Stimulated activated CD4-positive, alpha-beta T cell treated with anti-CD3 and anti-CD28 coated beads, Interleukin-2, amount 100 ng/mL, for 48 hours (primary cell): ENCODE measurements at regions not wholly inside any gene's neighbourhood (a gene's known extent, or its start where the extent isn't known, plus 50 kb on each side); places are given as distances from the start of the nearest gene placed in this dataset.
"Not testable (repeated sequence)": the region's sequence is repeated elsewhere in the genome, so short reads cannot be mapped to it uniquely, and the experiment has no call there.

Experiments
- DNase-seq, 2 donors: peaks; one replicate each; pipeline ENCODE4 v3.0.0-alpha.2; 2020

DNA sequence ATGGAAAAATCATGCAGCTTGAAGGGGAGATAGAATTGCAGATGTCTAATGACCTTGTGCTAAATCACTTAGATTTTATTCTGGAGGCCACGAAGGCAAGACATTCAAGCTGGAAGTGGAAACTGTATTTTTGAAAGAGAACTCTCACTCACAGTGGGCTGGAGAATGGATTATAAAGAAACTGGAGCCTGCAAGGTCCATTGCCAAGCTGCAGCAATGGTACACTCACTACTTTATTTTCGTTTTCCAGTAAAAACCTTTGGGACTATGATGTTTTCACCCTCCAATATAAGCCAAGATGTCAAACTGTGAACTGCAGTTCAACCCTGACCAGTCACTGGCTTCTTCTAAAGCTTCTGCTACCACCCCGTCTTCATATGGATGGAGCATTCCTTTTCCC, 62.0 kb downstream of the SKIDA1 start:
- no peak for DNase-seq

DNA sequence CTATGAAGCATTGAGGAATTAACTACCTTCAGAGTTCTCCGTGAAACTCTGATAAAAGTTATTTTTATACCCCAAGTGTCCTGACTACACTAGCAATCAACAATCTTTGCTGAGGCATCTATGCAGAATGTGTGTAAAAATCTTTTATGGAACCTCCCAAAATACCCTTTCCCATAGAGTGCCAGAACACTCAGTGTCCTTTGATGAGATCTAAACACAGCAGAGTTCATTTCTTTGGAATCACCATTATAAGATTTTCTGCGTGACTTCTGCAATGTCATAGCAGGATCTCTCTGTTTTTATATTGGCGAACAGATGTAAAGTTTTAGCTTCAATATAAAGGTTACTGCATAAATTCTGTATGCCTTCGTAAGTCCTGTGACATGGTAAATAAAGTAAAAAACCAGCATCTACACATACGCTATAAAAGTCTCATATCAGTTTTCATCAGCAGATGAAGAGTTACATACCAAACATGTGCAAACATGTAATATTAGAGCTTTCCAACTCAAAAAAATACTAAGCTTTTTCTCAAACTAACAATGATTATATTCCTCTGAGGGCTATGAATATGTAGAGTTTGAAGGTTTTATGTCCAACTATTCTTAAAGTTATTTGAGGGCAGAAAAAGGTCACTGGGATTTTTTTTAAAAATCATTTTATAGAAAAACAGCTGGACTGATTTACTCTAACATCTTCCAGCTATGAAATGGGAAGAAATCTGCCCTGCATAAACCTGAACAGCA, 67.2 kb downstream of the SKIDA1 start:
- no peak for DNase-seq

DNA sequence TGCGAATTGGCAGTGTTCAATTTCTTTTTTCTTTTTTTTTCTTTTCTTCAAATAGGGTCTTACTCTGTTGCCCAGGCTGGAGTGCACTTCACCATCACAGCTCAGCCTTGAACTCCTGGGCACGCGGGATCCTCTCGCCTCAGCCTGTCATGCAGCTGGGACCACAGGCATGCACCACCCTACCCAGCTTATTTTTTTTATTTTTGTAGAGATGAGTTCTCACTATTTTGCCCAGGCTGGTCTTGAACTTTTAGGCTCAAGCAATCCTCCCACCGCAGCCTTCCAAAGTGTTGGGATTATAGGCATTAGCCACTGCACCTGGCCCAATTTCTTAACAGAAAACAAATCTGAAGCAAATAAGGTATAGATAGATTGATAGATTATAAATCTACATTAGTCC, 69.3 kb downstream of the SKIDA1 start:
- no peak for DNase-seq

DNA sequence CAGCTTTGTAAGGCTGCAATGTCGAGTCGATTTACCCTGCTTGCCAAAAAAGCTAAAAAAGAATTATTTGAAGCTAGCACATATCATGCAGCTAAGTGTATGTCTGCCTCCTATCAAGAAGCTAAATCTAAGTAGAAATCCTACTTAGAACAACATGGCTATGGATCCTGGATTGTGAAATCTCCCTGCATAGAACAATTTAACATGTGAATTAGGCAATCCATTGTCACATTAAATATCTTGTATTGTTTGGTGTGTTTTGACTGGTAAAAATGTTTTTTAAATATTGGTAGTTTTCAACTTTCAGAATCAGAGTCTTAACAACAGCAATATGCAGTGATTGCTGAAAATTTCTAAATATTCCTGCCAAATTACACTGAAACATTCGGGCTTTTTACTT, 73.3 kb downstream of the SKIDA1 start:
- DNase-seq = no peak

DNA sequence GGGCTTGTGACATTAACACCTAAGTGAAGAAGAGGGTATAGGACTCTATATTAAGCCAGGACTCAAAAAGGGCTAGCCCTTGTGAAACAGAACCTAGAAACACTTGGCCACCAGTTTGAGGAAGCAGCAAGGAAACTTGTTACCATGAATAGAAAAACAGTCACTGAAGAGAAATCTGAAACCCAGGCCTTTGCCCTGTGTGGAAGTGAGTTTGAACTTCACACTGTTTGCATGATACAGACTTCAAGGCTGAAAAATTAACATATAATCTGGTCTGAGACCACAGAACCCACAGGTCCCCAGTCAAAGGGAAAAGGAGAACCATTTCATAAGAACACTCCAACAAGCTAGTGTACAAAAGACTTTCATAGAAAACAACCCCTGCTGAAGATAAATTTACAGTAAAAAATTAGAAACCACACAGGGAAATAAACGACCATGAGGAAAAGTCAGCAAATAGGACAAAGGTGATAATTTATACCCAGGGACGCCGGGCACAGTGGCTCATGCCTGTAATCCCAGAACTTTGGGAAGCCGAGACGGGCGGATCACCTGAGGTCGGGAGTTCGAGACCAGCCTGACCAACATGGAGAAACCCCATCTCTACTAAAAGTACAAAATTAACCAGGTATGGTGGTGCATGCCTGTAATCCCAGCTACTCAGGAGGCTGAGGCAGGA, 76.1 kb downstream of the SKIDA1 start:
- DNase-seq = no peak

DNA sequence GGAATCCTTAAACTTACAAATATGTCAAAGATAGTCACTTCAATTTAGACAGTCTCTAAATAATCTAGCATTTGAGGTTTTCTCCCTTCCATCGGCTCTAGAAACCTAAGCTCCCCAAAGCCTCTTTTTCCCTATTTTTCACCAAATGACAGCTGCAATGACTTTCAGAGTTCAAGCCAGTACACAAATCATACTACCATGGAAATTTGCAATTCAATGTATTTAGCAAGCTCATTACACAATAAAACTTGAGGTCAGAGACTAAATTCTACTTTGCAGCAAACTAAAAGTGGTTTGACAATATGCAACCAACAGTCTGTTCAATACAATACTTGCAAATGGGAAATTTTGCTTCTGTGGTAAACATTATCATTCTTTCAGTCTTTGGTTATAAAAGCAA, 80.3 kb downstream of the SKIDA1 start:
- no peak for DNase-seq

DNA sequence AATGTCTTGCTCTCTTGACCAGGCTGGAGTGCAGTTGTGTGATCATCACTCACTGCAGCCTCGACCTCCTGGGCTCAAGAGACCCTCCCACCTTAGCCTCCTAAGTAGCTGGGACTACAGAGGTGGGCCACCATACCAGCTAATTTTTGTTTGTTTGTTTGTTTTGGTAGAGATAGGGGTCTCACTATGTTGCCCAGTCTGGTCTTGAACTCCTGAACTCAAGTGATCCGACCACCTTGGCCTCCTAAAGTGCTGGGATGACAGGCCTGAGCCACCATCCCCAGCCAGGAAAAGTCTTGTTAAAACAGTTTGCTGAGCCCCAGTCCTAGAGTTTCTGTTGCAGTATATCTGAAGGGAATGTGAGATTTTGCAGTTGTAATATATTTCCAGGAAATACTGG, 83.9 kb downstream of the SKIDA1 start:
- DNase-seq = no peak

DNA sequence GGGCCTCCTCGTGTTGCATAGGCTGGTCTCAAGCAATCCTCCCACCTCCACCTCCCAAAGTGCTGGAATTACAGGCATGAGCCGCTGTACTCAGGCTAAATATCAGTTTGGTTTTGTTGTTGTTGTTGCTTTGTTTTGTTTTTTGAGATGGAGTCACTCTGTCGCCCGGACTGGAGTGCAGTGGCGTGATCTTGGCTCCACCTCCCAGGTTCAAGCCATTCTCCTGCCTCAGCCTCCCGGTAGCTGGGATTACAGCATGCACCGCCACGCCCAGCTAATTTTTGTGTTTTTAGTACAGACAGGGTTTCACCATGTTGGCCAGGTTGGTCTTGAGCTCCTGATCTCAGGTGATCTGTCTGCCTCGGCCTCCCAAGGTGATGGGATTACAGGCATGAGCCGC, 86.6 kb downstream of the SKIDA1 start:
- not testable (repeated sequence) for DNase-seq

DNA sequence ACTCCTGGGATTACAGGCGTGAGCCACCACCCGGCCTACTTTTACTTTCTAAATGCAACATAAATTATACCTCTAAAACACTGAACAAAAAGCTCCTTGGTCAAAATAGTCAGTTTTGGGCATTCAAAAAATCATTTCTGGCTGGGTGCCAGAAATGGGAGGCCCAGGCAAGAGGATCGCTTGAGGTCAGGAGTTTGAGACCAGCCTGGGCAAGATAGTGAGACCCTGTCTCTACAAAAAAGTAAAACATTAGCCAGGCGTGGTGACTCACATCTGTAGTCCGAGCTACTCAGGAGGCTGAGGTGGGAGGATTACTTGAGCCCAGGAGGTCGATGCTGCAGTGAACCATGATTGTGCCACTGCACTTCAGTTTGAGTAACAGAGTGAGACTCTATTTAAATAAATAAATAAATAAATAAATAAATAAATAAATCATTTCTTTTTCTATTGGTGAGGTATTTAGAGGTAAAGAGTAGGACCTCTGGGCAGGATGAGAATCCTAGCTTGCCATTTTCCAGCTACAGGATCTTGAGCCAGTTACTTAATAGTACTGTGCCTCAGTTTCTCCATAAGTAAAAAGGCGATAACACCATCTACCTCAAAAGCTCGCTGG, 87.6 kb downstream of the SKIDA1 start:
- DNase-seq = no peak

DNA sequence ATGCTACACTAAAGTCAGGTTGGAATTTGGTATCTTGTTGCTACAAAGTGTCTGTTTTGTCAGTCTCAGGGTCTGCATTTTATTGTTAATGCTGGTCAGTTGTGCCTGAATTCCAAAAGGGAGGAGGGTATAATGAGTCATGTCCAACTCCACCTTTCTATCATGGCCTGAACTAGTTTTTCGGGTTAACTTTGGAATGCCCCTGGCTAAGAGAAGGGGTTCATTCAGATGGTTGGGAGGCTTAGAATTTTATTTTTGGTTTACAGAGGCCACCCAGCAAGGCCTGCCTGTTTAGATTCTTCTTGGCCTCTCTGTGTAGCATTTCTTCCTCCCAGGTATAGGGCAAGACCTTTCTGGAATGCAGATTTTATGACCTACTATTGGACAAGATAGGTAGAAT, 93.2 kb downstream of the SKIDA1 start:
- DNase-seq = no peak

DNA sequence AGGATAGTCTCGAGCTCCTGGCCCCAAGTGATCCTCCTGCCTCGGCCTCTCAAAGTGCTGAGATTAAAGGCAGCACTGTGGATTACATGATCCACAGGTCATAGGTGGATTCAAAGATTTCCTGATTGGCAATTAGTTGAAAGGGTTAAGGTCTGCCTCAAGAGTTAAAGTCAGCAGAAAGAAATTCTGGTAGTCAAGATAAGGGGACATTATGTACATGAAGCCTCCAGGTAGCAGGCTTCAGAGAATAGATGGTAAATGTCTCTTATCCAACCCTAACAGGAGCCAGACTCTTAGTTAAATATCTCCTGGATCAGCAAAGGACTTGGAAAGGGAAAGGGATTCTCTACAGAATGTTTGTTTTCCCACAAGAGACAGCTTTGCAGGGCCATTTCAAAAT, 93.7 kb downstream of the SKIDA1 start:
- no peak for DNase-seq

DNA sequence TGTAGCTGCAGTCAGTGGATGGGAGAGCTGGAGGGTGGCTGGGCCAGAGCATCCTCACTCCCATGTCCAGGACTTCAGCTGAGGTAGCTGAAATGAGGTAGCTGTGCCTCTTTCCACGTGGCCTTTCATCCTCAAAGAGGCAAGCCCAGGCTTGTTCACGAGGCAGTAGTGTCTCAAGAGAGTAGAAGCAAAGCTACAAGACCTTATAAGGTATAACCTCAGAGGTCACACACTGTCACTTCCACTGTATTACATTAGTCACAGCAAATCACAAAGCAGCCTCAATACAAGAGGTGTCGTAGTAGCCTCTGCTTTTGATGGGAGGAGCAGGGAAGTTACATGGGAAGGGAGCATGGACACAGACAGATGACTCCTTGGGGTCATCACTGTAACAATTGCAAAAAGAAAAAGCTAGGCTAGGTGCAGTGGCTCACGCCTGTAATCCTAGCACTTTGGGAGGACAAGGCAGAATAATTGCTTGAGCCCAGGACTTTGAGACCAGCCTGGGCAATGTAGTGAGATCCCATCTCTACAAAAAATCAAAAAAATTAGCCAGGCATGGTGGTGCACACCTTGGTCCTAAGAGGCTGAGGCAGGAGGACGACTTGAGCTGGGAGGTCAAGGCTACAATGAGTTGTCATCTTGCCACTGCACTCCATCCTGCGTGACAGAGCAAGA, 97.5 kb downstream of the SKIDA1 start:
- DNase-seq = no peak

DNA sequence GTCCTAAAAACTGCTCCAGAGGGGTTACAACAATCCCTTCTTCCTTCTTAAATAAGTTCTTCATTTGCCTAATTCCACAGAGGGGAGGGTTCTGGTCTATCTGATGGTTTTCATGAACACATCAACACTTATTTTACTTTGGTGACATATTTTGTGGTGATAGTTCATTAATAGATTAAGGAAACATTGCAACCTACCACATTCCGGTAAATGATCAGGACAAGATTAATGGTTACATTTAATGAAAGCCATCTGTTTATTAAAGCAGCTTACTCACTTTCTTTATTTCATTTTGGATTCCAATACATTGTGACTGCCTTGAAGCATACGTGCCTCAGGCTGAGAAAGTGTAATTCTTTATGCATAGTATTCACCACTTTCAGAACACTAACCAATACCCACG, 101.0 kb downstream of the SKIDA1 start:
- no peak for DNase-seq

DNA sequence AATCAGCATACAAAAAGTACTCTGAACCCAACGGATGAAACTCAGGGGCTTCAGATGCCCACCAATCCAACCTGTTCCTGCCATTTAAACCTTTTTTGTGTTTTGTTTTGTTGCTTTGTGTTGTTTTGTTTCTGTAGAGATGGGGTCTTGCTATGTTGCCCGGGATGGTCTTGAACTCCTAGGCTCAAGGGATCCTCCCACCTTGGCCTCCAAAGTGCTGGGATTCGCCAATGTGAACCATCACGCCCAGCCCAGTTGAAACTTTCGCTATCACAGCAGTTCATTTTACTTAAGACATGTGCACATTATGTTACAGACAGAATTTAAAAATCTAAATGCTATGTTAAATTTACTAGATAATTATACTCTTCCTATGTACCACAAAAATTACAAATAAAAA, 101.6 kb downstream of the SKIDA1 start:
- DNase-seq = no peak

DNA sequence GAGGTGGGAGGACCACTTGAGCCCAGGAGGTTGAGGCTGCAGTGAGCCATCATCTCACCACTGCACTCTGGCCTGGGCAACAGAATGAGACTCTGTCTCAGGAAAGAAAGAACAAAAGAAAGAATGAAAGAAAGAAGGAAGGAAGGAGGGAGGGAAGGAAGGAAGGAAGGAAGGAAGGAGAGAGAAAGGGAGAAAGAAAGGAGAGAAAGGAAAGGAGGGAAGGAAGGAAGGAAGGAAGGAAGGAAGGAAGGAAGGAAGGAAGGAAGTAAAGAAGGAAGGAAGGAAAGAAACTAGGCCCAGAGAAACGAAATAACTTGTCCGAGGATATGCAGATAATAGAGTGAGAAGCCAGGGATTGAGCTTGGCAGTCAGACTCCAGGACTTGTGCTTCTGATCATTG, 102.1 kb downstream of the SKIDA1 start:
- DNase-seq = no peak

DNA sequence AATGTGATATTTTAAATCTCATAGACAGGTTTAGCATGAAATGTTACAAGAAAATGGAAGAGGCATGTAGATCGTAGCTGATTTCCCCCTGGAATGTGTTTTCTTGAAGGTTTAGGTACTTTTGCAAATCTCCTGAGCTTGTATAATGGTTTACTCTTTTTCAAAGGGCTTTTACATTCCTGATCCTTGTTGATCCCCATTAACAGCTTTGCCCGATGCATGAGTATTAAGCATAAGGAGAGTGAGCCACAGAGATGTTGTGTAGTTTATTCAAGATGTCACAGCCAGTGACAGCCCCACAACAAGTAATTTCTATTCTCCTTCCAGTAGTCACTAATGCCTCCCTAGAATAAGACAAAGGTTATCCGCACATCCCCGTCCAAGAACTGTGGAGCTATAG, 103.7 kb downstream of the SKIDA1 start:
- DNase-seq = no peak

DNA sequence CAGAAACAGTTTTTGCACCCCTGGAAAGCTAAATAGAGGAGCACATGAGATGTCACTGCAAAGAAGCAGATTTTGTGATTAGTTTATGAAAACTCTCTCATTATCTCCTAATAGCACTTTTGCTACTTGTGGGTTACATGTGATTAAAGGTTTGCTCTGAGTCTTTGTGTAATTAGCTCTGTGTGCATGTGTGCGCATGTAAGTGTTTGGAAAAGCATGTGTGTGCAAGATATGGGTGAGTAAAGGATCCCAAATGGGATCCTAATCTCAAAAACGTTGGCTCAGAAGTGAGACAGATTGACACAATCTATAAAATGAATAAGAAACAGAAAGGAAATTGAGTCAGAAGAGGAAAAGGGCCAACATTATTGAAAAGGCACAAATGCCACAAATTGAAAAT, 104.5 kb downstream of the SKIDA1 start:
- no peak for DNase-seq

DNA sequence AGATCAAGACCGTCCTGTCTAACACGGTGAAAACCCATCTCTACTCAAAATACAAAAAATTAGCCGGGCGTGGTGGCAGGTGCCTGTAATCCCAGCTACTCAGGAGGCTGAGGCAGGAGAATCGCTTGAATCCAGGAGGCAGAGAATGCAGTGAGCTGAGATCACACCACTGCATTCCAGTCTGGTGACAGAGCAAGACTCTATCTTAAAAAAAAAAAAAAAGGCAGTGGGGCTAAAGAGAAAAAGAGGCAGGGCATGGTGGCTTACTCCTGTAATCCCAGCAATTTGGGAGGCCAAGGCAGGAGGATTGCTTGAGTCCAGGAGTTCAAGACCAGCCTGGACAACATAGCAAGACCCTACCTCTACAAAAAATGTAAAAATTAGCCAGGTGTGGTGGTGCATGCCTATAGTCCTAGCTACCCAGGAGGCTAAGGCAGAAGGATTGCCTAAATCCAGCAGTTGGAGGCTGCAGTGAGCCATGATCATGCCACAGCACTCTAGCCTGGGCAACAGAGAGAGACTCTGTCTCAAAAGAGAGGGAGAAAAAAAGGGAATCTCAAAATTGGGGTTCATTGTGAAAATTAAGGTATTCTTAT, 106.4 kb downstream of the SKIDA1 start:
- DNase-seq = not testable (repeated sequence)

DNA sequence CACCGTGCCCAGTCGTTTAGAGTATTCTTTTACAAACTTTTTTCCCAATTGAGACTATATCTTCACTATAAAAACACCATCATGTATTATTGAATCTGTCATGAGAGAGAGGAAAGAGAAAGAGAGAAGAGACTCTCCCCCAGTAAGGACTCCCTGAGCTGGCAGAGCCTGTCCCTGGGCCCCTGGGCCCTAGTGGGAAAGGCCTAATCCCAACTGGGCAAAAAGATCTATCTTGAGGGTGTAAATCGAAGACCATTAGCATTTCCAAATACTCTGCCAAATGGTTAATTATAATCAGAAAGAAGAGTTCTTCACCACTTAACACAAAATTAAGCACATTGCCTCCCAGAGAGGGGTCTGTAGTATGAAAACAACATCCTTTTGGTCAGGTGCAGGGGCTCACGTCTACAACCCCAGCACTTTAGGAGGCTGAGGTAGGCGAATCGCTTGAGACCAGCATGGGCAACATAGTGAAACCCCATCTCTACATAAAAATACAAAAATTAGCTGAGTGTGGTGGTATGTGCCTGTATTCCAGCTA, 108.2 kb downstream of the SKIDA1 start:
- DNase-seq = no peak

DNA sequence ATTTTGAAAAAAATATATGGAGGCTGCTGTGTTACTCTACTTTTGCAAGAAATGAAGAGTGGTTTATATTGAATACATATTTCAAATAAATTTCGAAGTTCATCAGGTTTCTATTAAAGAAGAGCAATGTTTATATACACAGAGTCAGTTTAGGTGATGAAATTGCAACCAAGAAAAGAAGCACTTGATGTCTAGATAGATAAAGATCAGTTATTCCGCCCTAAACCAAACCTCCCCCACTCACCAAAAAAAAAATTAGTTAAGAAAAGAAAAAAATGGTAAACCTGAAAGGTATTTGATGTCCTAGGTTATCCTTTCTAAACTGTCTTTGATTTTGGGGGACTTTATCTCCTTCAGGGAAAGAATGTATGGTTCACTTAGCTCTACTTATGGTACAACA, 111.8 kb downstream of the SKIDA1 start:
- no peak for DNase-seq

DNA sequence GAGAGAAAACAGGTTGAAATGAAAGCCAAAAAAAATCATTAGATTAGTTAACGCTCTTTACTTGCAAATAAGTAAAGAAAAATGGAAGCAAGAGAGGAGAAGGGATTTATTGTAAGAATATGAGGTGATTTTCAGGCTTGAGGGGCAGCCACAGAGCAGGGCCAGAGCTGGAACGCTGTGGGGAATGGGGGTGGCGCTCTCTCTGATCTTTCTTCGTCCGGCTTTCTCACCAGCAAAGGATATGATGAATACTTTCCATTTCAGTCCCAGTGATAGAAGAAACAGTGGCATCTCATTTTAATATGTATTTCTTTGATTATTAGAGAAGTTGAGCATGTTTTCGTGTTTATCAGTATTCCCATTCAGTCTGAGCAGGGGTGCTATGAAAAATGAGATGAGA, 112.2 kb downstream of the SKIDA1 start:
- DNase-seq = no peak

DNA sequence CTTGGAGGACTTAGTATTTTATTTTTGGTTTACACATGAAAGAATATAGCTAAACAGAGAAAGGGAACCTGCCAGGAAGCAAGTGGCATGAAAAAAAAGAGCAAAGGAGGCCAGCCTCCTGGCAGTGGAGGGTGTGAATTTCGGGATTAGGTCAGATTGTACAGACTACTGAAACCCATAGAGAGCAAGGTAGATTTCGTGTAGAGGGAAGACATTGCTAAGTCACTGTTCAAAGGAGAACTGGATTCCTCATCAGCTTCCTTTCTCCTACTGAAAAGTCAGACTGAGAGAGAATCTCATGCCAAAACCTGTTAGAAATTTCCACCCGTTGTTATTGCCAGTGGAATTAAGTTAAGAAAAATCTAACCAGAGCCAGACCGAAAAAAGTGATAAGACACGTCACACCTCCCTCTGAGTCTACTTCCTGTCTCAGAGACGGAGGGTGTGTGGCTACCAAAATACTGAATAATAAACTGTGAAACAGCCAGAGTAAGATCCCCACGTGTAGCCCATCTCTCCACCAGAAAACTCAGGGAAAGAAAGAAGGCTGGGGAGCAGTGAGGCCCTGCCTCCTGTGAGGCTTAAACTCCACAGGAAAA, 118.8 kb downstream of the SKIDA1 start:
- DNase-seq = peak in 1 of 2 donors; percentile 9

DNA sequence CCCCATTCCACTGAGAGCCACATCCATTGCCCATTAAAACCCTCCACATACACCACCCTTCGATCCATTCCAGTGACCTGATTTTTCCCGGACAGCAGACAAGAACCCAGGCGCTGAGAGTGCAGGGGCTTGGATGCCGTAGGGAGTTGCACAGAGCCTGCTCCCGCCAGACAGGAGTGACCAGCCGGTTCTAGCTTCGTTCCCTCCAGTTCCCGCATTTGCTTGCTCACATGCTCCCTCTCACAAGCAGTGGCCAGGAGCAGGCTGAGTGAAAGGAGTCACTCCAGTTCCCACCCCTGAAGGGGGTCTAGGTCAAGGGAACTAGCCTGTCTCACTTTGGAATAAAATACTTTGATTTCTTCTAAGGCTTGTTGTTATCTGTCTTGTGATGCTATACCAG, 119.5 kb downstream of the SKIDA1 start:
- no peak for DNase-seq
